Nucleus accumbens (tissue), 56 donors: ENCODE measurements at regions not wholly inside any gene's neighbourhood (a gene's known extent, or its start where the extent isn't known, plus 50 kb on each side); places are given as distances from the start of the nearest gene placed in this dataset.

Experiments
- DNase-seq, 56 donors: peaks; one replicate each; lab custom pipeline; 2025; lab: John Stamatoyannopoulos, UW

GRCh38 chr18:10291568-10291981 lies 162.9 kb upstream of the APCDD1 start:
- peak in 2 of 56 donors; percentile 8 to 39 for DNase-seq

GRCh38 chr18:10293966-10294365 lies 160.5 kb upstream of the APCDD1 start:
- DNase-seq = no peak

- no peak for DNase-seq
Observed at GRCh38 chr18:10295751-10296150, 158.7 kb upstream of the APCDD1 start.

- no peak for DNase-seq
Observed at GRCh38 chr18:10296491-10296890, 157.9 kb upstream of the APCDD1 start.

GRCh38 chr18:10297086-10297485 lies 157.3 kb upstream of the APCDD1 start:
- no peak for DNase-seq

- DNase-seq = no peak
Observed at GRCh38 chr18:10298346-10298745, 156.1 kb upstream of the APCDD1 start.

GRCh38 chr18:10299643-10300042 lies 154.8 kb upstream of the APCDD1 start:
- peak in 10 of 56 donors; percentile 5 to 38 (median 13) for DNase-seq

- DNase-seq = no peak
Observed at GRCh38 chr18:10300739-10301138, 153.7 kb upstream of the APCDD1 start.

GRCh38 chr18:10301831-10302483 lies 152.5 kb upstream of the APCDD1 start:
- no peak for DNase-seq

GRCh38 chr18:10303171-10303570 lies 151.3 kb upstream of the APCDD1 start:
- DNase-seq = no peak

GRCh38 chr18:10304853-10305252 lies 149.6 kb upstream of the APCDD1 start:
- DNase-seq = peak in 1 of 56 donors; percentile 8

- no peak for DNase-seq
Observed at GRCh38 chr18:10306779-10307178, 147.7 kb upstream of the APCDD1 start.

- no peak for DNase-seq
Observed at GRCh38 chr18:10308154-10308553, 146.3 kb upstream of the APCDD1 start.

- no peak for DNase-seq
Observed at GRCh38 chr18:10310626-10311025, 143.8 kb upstream of the APCDD1 start.

- no peak for DNase-seq
Observed at GRCh38 chr18:10312326-10313015, 142.0 kb upstream of the APCDD1 start.

GRCh38 chr18:10313016-10313342 lies 141.5 kb upstream of the APCDD1 start:
- DNase-seq = no peak

GRCh38 chr18:10314066-10314465 lies 140.4 kb upstream of the APCDD1 start:
- DNase-seq = no peak

GRCh38 chr18:10315522-10315921 lies 138.9 kb upstream of the APCDD1 start:
- DNase-seq = no peak

GRCh38 chr18:10316778-10317177 lies 137.7 kb upstream of the APCDD1 start:
- no peak for DNase-seq

- DNase-seq = no peak
Observed at GRCh38 chr18:10317864-10318690, 136.4 kb upstream of the APCDD1 start.

GRCh38 chr18:10318691-10318970 lies 135.8 kb upstream of the APCDD1 start:
- DNase-seq = no peak

- DNase-seq = no peak
Observed at GRCh38 chr18:10319026-10319425, 135.4 kb upstream of the APCDD1 start.
